GM23248 (cell line): ENCODE measurements at regions not wholly inside any gene's neighbourhood (a gene's known extent, or its start where the extent isn't known, plus 50 kb on each side); places are given as distances from the start of the nearest gene placed in this dataset.
A peak's percentile ranks its signal among the peaks of the same experiment; 100 is the strongest.
"Not testable (repeated sequence)": the region's sequence is repeated elsewhere in the genome, so short reads cannot be mapped to it uniquely, and the experiment has no call there.

Experiments
- DNase-seq: peaks from one replicate; pipeline ENCODE4 v3.0.0-alpha.2; 2015
- H2AFZ ChIP-seq: fragments of 200-600 bp; sonication (generic); 2 replicates; pipeline ENCODE4 v1.6.1; 2016; ENCODE audit warnings: antibody characterized with exemption
- H3F3A ChIP-seq: fragments of 200-600 bp; sonication (generic); 2 replicates; pipeline ENCODE4 v1.6.1; 2016; ENCODE audit warnings: mild to moderate bottlenecking, antibody characterized with exemption, mixed run types; ENCODE audit not compliant: insufficient read depth
- H3K27ac ChIP-seq: fragments of 200-600 bp; sonication (generic); 2 replicates; pipeline ENCODE4 v1.5.1; 2016; ENCODE audit warnings: mild to moderate bottlenecking
- H3K27me3 ChIP-seq: fragments of 200-600 bp; sonication (generic); replicated peaks from 2 replicates; pipeline ENCODE4 v1.6.1; 2016; ENCODE audit warnings: mild to moderate bottlenecking; ENCODE audit not compliant: insufficient read depth
- H3K36me3 ChIP-seq: fragments of 200-600 bp; sonication (generic); 2 replicates; pipeline ENCODE4 v1.6.1; 2016; ENCODE audit warnings: low read depth, mild to moderate bottlenecking
- H3K4me1 ChIP-seq: fragments of 200-600 bp; sonication (generic); 2 replicates; pipeline ENCODE4 v1.6.1; 2016; ENCODE audit warnings: mild to moderate bottlenecking; ENCODE audit not compliant: insufficient read depth
- H3K4me2 ChIP-seq: fragments of 200-600 bp; sonication (generic); one replicate; pipeline ENCODE4 v1.6.1; 2016; ENCODE audit warnings: mild to moderate bottlenecking; ENCODE audit not compliant: unreplicated experiment
- H3K4me3 ChIP-seq: fragments of 200-600 bp; sonication (generic); 2 replicates; pipeline ENCODE4 v1.5.1; 2016; ENCODE audit warnings: mild to moderate bottlenecking
- H3K79me2 ChIP-seq: fragments of 200-600 bp; sonication (generic); 2 replicates; pipeline ENCODE4 v1.6.1; 2016; ENCODE audit warnings: mild to moderate bottlenecking; ENCODE audit not compliant: insufficient read depth
- H3K9ac ChIP-seq: fragments of 200-600 bp; sonication (generic); 2 replicates; pipeline ENCODE4 v1.6.1; 2016; ENCODE audit warnings: mild to moderate bottlenecking
- H3K9me2 ChIP-seq: fragments of 200-600 bp; sonication (generic); 2 replicates; pipeline ENCODE4 v1.6.1; 2016; ENCODE audit warnings: mixed run types, mild to moderate bottlenecking, moderate library complexity; ENCODE audit not compliant: insufficient read depth
- H3K9me3 ChIP-seq: fragments of 200-600 bp; sonication (generic); one replicate; pipeline ENCODE4 v1.6.1; 2017; ENCODE audit warnings: low read depth
- H4K20me1 ChIP-seq: fragments of 200-600 bp; sonication (generic); 2 replicates; pipeline ENCODE4 v1.6.0; 2016; ENCODE audit not compliant: insufficient read depth
- EZH2 ChIP-seq: fragments of 200-600 bp; sonication (generic); IDR thresholded peaks from 2 replicates; pipeline ENCODE4 v1.6.1; 2018; ENCODE audit warnings: antibody characterized with exemption, mild to moderate bottlenecking; ENCODE audit not compliant: insufficient read depth, poor library complexity, severe bottlenecking
- EZH2phosphoT487 ChIP-seq: fragments of 200-600 bp; sonication (generic); IDR thresholded peaks from 2 replicates; pipeline ENCODE4 v1.6.1; 2018; ENCODE audit warnings: antibody characterized with exemption, moderate library complexity, mild to moderate bottlenecking, low read depth; ENCODE audit not compliant: insufficient read depth
- WGBS, 2 experiments: methylation state at CpG; one replicate each; pipeline ENCODE4 v1.1.6; 2015 to 2017; ENCODE audit warnings: low lambda C conversion rate in 2 of 2, low coverage in 1 of 2; ENCODE audit errors: missing lambda C conversion rate in 2 of 2; 5-methylcytosine and 5-hydroxymethylcytosine counted together
- in situ Hi-C: fragments of 300-500 bp; cut with MboI; formaldehyde crosslinking; loops from 2 replicates; pipeline ENCODE4 v1.15.0; 2020

DNA sequence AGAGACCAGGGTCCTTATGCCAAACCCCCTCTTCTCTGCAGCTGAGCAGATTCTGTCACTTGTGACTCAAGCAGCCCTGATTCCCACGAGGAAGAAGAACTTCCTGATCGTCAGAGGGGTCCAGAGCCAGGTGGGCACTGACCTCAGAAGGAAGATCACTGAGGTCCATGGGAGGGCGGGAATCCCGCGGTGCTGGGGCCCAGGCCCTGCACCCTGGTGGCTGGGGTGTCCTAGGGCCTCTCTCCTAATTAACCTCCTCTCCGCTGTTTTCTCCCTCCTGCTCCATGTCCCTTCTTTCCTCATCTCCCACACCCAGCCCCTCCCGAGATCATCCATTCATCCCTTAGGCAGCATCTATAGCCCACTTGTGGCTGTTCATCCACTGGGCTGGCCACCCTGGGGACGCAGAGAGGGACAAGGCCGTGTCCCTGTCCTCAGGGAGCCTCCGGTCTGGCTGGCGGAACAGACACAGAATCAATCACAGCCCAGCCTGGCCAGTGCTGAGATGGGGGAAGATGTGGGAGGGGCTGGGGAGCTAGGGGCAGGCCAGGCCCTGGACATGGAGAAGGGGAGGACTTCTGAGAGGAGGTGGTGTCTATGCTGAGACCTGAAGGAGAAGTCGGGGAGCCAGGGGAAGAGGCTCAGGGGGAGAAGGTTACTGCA is 638.3 kb downstream of the MATN1 start:
- H3K36me3 ChIP-seq: no peaks in the 10 kb centered on the region
- no peaks in the 10 kb centered on the region for H3F3A ChIP-seq
- DNase-seq: no peak
- no peak overlapping the region for H3K4me2 ChIP-seq
- H3K4me1 ChIP-seq: peaks cover 14% of the 10 kb centered on the region
- H3K9ac ChIP-seq: no peak overlapping the region
- no peaks in the 10 kb centered on the region for H3K9me3 ChIP-seq
- no peak overlapping the region for H3K27ac ChIP-seq
- in situ Hi-C loops: loop anchor here (10.0 kb wide), 1 partner anchor 840 kb away; no protein-coding TSS in a partner anchor
- no peaks in the 10 kb centered on the region for H3K9me2 ChIP-seq
- 68 to 70% methylated on average over 11 to 12 of the region's 12 CpGs for WGBS, 2 experiments
- no peaks in the 10 kb centered on the region for H3K27me3 ChIP-seq
- TF ChIP-seq EZH2 (no peak), EZH2phosphoT487 (no peak)
- H4K20me1 ChIP-seq: no peaks in the 10 kb centered on the region
- no peaks in the 10 kb centered on the region for H3K79me2 ChIP-seq
- H2AFZ ChIP-seq: no peak overlapping the region
- H3K4me3 ChIP-seq: no peak overlapping the region

DNA sequence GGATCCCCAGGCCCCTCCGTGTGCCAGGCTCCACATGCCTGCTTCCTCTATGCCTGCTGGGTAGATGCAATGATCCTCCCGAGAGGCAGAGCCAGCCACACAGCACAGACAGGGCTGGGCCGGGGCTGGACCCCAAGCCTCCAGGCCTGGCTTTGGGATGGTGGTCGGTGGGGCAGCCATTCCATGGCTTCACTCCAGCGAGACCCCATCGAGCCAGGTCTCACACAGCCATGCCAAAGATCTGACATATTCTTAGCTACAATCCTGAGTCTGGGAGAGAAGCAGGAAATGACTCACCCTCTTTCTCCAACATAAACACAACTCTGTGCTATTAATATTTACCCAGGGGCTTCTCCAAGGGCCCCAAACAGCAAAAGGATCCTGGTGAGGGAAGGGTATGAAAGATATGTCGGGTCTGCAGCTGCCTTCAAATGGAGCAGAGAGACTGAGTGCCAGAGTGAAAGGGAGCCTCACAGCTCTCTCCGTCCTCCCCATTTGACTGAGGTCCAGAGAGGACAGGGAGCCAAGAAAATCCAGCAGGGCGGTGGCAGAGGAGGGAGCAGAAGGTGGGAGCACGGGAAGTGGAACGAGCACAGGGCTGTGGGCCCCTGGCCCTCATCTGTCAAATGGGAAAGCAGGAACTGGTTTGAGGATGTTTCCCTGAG is 639.5 kb downstream of the MATN1 start:
- TF ChIP-seq EZH2phosphoT487 (no peak), EZH2 (no peak)
- H3K27ac ChIP-seq: no peak overlapping the region

DNA sequence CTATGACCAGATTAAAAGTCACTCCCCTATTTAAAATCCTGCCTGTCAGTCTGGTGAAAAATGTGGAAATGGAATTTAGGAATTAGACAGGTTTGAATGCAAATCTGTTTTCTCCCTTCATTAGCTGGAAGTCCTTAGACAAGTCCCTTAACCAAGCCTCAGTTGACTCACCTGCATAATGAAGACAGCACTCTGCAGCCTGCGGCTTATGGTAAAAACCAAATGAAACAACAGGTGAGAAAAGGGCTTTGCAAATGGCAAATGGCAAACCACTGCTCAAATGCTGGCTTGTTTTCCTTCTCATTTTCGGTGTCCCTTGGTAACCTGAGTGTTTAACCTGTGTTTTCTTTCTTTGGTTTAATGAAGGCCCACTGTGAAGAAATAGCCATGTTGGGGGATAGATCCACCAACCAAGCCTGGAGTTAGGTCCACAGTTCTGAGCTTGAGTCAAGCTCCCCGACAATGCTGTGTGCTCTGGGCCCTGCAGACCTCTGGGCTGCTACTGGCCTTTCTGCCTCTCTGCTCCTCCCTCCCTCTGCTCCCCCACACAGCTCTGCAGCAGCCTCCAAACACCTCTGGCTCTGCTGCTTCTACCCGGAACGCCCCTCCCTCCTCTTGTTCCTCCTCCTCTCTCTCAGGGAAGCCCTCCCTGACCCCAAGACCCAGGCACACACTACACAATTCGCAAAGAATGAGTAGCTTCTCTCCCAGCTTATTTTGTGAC is 641.8 kb downstream of the MATN1 start:
- Histone ChIP-seq H3K79me2 (no peaks in the 10 kb centered on the region), H2AFZ (no peak overlapping the region), H3K27me3 (no peaks in the 10 kb centered on the region; the same call in 1 of the 2 replicates), H3K4me1 (peaks cover 14% of the 10 kb centered on the region), H3K9ac (no peak overlapping the region), H3F3A (no peaks in the 10 kb centered on the region), H3K9me2 (no peaks in the 10 kb centered on the region), H4K20me1 (no peaks in the 10 kb centered on the region), H3K4me2 (no peak overlapping the region), H3K9me3 (no peaks in the 10 kb centered on the region), H3K27ac (no peak overlapping the region), H3K36me3 (no peaks in the 10 kb centered on the region), H3K4me3 (no peak overlapping the region)
- no peak for DNase-seq
- in situ Hi-C loops: loop anchor here (10.0 kb wide), 1 partner anchor 837 kb away; no protein-coding TSS in a partner anchor
- 83 to 90% methylated on average over 6 of the region's 6 CpGs for WGBS, 2 experiments
- TF ChIP-seq EZH2phosphoT487: no peak
- no peak for TF ChIP-seq EZH2

More for the DNA sequence above, 639.5 kb downstream of the MATN1 start:
- H4K20me1 ChIP-seq: no peaks in the 10 kb centered on the region
- WGBS, 2 experiments: 4 to 6% methylated on average over 11 of the region's 11 CpGs
- H2AFZ ChIP-seq: peak overlapping the region; percentile 79
- H3K36me3 ChIP-seq: no peaks in the 10 kb centered on the region
- H3K4me3 ChIP-seq: peak overlapping the region; percentile 44
- H3K4me2 ChIP-seq: peak overlapping the region; percentile 71
- no peaks in the 10 kb centered on the region for H3K79me2 ChIP-seq
- H3K9me3 ChIP-seq: no peaks in the 10 kb centered on the region
- in situ Hi-C loops: loop anchor here (10.0 kb wide), 1 partner anchor 839 kb away; no protein-coding TSS in a partner anchor
- peak; percentile 80 for DNase-seq
- H3K4me1 ChIP-seq: peaks cover 14% of the 10 kb centered on the region
- no peaks in the 10 kb centered on the region for H3F3A ChIP-seq
- 0 out of 2 replicates have a peak overlapping the region, but pooled peaks have one; percentile 8 for H3K9ac ChIP-seq
- H3K9me2 ChIP-seq: no peaks in the 10 kb centered on the region
- no peaks in the 10 kb centered on the region for H3K27me3 ChIP-seq

DNA sequence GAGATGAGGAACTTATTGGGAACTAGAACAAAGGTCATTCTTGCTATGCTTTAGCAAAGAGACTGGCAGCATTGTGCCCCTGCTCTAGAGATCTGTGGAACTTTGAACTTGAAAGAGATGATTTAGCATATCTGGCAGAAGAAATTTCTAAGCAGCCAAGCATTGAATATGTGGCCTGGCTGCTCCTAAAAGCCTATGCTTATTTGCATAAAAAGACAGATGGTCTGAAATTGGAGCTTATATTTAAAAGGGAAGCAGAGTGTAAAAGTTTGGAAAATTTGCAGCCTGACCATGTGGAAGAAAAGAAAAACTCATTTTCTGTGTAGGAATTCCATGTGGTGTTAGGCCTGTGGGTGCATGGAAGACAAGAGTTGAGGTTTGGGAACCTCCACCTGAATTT is 647.5 kb downstream of the MATN1 start:
- in situ Hi-C loops, H3K9ac ChIP-seq, H3K27ac ChIP-seq, H3K4me3 ChIP-seq, H3K4me2 ChIP-seq, H3K9me3 ChIP-seq, H3K36me3 ChIP-seq, H4K20me1 ChIP-seq, DNase-seq, H3K4me1 ChIP-seq, H3K27me3 ChIP-seq, H3K79me2 ChIP-seq, H2AFZ ChIP-seq, H3K9me2 ChIP-seq, H3F3A ChIP-seq: not testable (repeated sequence)
